HG03108 (cell line): ENCODE measurements at regions not wholly inside any gene's neighbourhood (a gene's known extent, or its start where the extent isn't known, plus 50 kb on each side); places are given as distances from the start of the nearest gene placed in this dataset.
"Not testable (repeated sequence)": the region's sequence is repeated elsewhere in the genome, so short reads cannot be mapped to it uniquely, and the experiment has no call there.

Experiments
- ATAC-seq: cut with Tn5 transposase; IDR thresholded peaks from one replicate; pipeline ENCODE4 v1.9.1; 2021; ENCODE audit warnings: moderate library complexity; ENCODE audit not compliant: unreplicated experiment

DNA sequence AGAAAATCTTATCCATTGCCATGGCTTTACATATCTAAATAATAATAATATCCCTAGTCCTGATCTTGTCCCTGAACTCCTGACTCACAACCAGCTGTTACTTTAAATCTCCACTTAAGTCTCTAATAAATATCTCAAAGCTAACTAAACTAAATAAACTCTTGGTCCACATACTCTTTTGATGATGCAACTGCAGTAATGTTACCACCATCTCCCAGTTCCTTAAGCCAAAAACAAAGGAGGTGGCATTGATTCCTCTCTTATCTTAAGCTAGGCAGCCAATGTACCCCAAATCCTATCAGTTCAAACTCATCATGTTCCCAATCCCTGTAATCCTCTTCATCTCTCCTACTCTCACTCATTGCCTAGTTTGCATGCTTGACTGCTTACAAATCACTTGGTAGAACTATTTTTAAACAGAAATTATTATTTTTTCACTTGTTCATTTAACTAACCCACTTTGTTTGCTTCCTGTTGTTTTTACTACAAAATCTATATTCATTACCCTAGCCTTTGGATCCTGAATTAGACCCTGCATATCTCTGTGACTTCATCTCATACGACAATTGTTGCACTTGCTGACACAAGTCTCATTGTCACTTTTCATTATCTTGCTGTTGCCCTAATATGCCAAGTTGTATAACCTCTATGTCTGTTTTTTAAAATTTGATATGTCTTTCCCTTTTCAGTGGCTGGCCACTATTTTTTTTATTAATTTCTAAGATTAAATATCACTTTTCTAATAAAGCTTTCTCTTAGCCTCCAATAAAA lies 462.2 kb downstream of the ZPLD1 start:
- no peak for ATAC-seq

DNA sequence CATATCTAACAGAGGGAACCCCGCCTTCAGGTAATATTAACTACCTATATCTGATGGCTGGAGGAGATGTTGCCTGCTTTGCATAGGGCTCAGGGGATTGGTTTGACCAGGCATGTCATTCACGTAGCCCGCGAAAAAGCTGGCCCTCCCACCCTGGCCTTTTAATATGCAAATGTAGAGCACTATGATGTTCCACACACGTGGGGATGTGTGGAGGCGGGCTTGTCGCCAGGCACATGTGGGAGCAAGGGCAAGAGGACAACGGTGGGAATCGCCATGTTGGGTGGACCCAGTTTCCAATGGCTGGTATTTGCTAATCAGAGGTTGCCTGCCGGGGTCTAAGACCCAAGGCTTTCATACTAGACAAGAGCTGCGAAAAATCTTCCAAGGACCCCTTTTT lies 469.8 kb downstream of the ZPLD1 start:
- no peak for ATAC-seq

DNA sequence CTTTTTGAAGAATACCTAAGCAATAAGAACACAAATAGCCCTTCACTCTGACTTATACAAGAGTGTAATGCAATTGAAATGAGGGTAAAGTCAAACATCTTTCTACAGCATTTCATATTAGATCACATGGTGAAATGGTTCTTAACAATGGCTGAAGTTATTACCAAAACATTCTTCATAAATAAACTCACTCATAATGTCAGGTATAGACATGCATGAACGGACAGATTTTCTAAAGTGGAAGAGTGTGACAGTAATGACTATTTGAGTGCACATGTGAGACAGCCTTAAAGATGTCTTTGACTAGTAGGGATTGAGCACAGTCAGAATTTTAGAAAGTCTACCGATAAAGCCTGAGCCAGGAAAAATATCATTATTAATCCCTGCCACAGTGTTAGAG lies 471.0 kb downstream of the ZPLD1 start:
- no peak for ATAC-seq

DNA sequence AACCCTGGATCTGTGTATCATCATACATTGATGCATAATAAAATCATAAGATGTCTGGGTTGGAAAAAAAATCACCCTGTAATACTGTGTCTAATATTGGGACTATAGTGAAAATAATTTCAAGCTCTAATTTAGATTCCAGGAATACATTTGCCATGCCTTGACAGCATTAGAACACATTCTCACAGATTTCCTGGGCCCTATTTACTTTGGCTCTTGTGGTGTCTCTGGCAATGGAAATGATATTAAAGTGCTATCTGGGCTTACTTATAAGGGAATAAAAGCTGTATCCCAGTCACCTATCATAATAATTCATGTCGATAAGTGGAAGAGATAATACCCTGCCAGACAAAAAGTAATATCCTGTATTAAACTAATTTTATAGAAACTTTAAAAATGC lies 472.0 kb downstream of the ZPLD1 start:
- ATAC-seq, result no peak

DNA sequence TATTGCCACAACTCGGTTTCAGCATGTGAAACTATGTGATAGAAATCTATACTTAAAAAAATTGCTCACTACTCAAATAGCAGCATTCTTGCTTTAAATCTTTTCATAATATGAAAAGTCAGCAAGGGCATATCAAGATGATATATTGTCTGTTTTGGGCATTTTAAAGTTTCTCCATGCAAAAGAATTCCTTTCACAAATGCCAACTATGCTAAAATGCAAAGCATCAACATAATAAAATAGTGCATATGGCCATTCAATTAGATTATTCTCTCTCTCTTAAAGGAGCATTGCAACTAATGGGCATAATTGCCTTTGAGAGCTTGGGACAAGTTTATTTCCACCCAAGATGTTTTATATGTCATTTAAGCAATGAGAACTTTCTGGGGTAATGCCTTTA lies 475.1 kb downstream of the ZPLD1 start:
- no peak for ATAC-seq

DNA sequence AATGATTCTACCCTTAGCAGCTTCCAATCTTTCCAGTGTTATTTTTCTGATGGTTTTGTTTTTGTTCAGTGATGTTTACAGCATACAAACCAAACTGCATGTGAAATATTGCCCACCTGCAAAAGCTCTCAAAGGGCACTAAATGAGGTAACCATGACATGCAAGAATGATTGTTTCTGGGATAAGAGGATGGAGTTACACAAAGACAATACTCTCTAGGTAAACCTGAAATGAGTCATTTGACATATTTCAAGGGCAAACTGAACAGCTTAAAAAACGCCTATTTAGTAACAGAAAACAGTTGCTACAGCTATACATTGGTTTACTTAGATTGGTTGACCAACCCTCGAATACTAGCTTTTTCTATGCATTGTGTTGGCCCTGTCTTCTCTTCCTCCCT lies 481.7 kb downstream of the ZPLD1 start:
- ATAC-seq, result no peak

DNA sequence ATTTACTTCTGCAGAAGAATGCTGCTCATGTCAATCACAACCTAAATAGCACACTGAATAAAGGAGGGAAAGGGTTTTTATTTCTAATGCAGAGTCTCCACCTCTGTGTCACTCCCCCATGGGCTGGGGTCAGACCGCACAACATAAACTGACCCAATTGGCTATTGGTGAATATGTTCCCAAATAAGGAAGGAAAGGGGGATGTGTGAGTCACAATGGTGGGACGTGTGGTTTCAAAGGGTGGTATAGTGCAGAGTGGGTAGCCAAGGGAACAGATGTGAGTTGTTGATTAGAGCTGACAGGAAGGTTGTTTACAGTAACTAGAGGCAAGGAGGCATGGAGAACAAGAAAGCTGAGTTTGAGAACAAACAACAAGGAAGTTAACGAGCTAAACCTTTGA lies 491.8 kb downstream of the ZPLD1 start:
- ATAC-seq, result no peak

DNA sequence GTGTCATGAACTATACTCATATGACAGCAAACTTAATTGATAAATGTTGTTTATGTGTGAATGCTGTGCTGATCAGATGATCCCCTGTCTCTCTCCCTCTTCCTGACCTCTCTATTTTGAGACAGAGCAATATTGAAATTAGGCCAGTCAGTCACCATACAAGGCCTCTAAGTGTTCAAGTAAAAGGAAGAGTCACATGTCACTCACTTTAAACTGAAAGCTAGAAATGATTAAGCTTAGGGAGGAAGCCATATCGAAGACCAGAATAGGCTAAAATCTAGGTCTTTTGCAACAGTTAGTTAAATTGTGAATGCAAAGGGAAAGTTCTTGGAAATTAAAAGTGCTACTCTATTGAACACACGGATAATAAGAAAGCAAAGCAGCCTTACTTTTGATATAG lies 498.6 kb downstream of the ZPLD1 start:
- ATAC-seq, result no peak

DNA sequence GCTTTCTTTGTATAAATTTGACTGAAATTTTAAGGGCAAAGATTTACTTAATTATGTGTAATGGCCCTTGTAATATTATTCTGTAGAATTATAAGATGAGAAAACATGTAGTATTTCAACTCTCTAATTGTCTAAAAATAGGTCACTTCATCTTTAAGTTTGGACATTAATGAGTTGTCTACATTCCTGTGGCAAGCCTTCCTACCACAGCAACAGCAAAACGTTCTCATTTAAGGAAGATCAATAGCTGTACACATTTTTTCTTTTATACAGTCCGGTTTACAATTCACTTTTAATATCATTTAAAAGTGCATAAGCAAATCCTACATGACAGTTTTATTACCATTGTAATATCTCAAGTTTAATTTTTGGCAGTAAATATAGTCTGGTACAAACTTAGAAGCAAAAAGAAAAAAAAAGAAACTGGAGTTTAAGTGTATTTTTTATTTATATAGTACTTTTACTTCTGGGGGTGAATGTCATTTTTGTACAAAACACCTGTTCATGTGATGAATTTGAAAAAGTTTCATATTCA lies 501.8 kb downstream of the ZPLD1 start:
- ATAC-seq, result no peak

DNA sequence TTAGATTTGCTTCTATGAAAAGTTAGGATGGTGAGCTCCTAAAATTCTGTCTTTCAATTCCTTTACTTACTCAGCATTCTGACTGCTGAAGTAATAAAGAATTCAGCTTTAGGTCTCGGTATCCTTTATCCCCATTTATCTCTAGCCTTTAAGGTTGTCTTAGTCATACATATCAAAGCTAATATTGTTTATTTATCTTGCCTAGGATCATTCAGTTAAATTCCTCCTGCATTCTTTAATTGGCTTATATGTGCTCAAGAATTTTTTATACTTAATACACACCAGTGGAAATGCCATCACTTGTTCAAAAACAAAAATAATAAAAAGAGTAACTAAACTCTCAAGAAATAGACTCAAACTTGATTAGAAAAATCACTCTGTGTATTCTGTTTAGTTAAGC lies 507.0 kb downstream of the ZPLD1 start:
- no peak for ATAC-seq

DNA sequence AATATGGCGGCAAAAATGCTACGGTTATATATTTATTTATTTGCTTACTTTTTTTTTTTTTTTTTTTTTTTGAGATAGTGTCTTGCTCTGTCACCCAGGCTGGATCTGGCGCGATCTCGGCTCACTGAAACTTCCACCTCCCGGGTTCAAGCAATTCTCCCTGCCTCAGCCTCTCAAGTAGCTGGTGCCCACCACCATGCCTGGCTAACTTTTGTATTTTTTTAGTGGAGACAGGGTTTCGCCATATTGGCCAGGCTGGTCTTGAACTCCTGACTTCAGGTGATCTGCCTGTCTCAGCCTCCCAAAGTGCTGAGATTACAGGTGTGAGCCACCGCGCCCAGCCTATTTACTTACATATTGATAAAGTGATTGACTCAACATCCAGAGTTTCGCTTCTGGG lies 511.6 kb downstream of the ZPLD1 start:
- not testable (repeated sequence) for ATAC-seq

DNA sequence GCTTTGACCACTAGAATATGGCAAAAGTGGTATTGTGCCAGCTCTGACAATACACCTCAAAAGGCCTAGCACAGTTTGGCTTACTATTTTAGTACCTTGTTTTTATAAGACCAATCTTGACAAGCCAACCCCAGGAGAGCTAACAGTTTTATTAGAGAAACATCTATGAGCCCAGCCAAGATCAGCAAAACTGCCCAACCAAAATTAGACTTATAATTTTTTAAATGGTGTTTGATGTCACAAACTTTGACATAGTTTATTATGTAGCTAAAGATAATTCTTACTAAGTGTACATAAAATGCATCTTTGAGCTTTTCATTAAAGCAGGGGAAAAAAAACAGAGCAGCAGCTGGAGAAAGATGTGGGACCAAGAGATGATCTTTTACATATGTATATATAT lies 537.5 kb downstream of the ZPLD1 start:
- no peak for ATAC-seq

DNA sequence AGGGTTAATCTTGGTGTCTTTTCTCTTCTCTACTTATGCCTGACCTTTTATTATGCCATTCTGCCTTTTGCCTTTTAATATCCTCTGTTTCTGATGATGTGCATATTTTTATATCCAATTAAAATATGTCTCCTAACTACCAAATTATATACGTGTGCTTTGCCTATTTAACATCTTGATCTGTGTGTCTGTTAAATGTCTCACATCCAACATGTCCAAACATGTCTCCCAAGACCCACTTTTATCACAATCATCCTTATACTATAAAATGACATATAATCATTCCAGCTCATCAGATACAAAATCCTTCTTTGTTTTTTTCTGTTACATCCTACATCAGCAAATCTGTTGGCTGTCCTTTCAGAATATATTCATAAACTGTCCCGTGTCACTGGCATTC lies 539.5 kb downstream of the ZPLD1 start:
- ATAC-seq, result no peak

DNA sequence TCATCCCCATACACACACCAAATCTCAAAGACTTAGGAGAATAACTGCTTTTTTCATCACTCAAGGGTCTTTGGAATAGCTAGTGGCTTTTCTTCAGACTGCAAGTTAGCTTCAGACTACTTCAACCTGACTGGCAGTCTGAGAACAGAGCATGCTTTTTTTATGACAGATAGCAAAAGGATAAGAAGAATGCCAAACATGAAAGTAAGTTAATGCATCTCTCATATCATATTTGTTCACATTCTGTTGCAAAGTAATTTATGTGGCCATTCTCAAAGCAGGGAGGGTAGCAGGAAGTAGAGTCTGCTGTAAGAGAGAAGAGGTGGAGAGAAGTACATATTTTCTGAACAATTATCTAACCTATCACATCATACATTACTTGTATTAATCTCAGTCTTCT lies 544.4 kb downstream of the ZPLD1 start:
- ATAC-seq, result no peak

DNA sequence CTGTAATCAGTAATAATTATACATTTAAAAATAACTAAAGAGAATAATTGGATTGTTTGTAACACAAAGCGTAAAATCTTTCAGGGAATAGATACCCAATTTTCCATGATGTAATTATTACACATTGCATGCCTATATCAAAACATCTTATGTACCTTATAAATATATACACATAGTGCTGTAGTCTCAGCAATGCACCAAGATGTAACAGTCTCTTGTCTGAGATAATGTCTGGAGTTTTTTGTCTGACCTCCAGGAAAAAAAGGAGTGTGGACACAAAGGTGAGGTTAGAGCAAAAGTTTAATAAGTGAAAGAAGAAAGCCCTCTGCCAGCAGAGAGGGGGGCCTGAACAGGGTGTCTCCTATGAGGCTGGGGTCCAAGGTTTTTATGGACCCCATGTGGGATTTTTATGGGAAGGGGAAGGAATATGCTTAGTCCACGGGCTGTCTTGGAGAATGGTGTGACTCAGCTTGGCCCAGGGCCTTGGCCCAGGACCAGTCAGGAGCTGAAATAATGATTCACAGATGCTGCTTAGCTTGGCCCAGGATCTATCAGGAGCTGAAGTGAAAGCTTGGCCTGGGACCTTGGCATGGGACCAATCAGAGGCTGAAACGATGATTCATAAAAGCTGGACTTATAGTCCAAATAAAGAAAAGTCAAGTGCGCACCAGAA lies 545.0 kb downstream of the ZPLD1 start:
- no peak for ATAC-seq

DNA sequence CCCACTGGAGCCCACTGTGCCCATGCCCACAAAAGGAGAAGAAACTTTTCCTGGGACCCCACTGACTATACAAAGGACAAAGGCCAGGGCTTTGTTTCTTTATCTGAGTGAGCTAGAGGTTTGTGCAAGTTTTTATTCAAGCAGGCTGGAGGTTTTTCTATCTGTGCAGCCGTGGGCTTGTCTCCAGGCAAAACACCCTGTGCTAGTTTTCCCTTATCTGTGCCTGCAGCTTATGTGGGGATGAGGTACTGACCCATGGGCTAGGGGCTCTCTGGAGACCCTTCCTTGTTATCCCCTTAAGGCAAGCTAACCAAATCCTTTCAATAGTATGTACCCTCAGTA lies 545.5 kb downstream of the ZPLD1 start:
- ATAC-seq, result no peak

DNA sequence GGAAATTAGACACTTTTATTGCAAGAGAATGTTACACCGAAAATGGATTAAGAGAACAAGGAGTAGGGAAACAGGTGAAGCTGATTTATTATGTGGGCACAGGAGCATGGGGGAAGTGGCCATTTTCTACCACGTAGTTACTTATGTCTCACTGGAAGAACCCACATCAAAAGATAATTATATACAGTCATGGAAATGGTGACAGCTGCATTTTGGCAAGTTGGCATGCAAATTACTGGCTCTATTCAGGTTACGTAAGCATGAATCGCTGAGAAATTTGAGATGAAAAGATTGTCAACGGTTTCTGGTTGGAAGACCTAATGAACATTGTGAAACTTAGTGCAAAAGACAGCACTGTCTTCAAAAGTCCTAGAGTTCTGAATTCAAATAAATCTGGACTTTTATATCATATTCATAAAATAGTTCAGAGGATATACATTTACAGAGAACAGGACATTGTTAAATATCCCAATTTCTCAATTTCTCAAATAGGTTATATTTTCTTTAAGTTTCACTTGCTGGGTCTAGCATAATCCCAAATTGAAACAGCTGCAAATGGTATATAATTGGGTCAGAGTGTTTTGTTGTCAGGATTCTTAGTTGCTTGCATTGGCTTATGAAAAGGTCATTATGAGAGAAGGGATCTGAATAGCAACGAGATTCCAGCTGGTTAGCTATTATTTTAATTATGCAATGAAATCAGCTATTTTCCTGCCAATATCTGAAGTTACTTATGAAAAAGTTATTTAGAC lies 567.8 kb downstream of the ZPLD1 start:
- no peak for ATAC-seq

DNA sequence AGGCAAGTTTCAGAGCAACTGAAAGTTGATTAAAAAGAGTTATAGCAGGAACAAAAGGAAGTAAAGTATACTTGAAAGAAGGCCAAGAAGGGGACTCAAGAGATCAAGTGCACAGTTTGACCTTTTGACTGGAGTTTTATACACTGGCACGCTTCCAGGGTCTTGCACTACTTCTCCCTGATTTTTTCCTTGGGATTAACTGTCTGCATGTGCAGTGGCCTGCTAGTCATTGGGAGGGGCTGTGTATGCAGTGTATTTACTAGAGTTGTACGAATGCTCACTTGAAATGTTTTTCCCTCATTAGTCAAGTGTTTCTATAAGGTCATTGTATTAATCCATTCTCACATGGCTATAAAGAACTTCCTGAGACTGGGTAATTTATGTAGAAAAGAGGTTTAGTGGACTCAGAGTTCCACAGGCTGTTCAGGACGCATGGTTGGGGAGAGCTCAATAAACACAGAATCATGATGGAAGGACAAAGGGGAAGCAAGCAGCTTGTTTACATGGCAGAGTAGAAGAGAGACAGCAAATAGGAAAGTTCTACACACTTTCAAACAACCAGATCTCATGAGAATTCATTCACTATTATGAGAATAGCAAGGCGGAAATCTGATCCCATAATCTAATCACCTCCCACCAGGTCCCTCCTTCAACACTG lies 571.8 kb downstream of the ZPLD1 start:
- ATAC-seq, result no peak

DNA sequence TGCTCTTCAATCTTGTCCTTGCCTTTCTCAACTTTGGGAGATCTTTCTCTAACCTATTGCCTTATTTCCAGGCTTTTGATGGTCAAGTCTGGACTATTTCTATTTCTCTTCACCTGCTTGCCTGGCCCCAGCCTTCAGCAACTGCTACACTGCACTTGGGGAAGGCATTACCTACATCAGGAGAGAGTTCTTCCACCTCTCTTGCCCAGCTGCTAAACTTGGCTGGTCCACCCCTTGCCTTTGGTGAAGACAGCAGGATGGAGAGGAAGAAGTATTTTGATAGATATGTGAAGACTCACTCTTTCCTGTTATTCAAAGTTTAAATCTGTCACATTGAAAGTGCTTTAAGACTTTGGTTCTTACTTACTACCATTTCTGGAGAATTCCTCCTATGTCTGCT lies 574.8 kb downstream of the ZPLD1 start:
- no peak for ATAC-seq

DNA sequence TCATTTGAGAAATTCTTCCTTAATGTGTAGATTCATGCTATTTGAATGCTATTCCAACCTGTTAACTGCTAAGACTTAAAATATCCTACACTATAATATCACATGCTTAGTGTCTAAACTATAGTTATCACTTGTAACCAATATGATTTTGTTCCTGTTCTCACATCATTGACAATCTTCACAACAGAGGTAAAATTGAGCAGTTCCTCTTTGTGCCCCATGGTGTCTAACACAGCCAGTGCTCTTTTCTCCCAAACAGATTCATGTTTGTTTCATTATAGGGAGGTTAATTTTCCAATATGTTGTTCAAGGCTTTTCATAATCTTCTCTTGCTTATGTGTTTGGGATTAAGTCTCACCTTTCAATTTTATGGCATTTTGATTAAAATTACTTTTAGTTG lies 591.1 kb downstream of the ZPLD1 start:
- no peak for ATAC-seq

DNA sequence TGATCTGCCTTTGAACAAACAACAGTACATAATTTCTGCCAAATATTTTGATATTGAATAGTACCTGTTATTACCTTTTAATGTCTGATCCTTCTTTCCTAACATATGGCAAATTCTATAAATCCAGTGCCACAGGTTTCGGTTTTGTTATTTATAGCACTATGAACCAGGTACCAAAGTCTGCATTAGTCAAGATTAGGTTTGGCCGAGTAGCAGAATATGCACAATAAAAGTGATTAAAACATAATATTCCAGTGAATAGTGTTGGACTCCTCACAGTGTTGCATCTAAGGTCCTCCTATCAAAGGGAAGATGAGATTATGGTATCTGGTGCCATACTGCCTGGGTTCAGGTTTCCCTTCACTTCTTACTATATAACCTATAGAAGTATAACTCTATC lies 599.0 kb downstream of the ZPLD1 start:
- ATAC-seq, result no peak
